ENCODE measurements at regions not wholly inside any gene's neighbourhood (a gene's known extent, or its start where the extent isn't known, plus 50 kb on each side); places are given as distances from the start of the nearest gene placed in this dataset.
"Not testable (repeated sequence)": the region's sequence is repeated elsewhere in the genome, so short reads cannot be mapped to it uniquely, and the experiment has no call there.

- Histone ChIP-seq H3K4me1 (ENCODE audit: control insufficient read depth, insufficient read depth, low read length, poor library complexity, severe bottlenecking) (no peaks in the 10 kb centered on the region), H3K27ac (ENCODE audit: low read depth, low read length, severe bottlenecking) (no peak overlapping the region), H3K36me3 (ENCODE audit: control insufficient read depth, insufficient read depth, low read length) (no peaks in the 10 kb centered on the region), H3K4me3 (ENCODE audit: extremely low read depth, insufficient read depth, low read length, poor library complexity, severe bottlenecking) (no peak overlapping the region), H3K9me3 (ENCODE audit: control insufficient read depth, low read length) (peaks cover 8% of the 10 kb centered on the region)
- WGBS, 2 experiments (ENCODE audit: insufficient coverage in 2 of 2), result 73% methylated on average over 2 of the region's 2 CpGs; no CpG with 5 or more reads in 1 of the 2 experiments
Measured at GRCh38 chr6:144377586-144378210, 92.6 kb downstream of the UTRN start.

- peaks cover 8% of the 10 kb centered on the region for H3K9me3 ChIP-seq (ENCODE audit: control insufficient read depth, low read length)
- WGBS, 2 experiments (ENCODE audit: insufficient coverage in 2 of 2), result 70 to 79% methylated on average over 4 of the region's 4 CpGs
- no peaks in the 10 kb centered on the region for H3K4me1 ChIP-seq (ENCODE audit: control insufficient read depth, insufficient read depth, low read length, poor library complexity, severe bottlenecking)
- H3K4me3 ChIP-seq (ENCODE audit: extremely low read depth, insufficient read depth, low read length, poor library complexity, severe bottlenecking), result no peak overlapping the region
- no peaks in the 10 kb centered on the region for H3K36me3 ChIP-seq (ENCODE audit: control insufficient read depth, insufficient read depth, low read length)
- no peak overlapping the region for H3K27ac ChIP-seq (ENCODE audit: low read depth, low read length, severe bottlenecking)
Measured at GRCh38 chr6:144378437-144378836, 93.3 kb downstream of the UTRN start.

DNA sequence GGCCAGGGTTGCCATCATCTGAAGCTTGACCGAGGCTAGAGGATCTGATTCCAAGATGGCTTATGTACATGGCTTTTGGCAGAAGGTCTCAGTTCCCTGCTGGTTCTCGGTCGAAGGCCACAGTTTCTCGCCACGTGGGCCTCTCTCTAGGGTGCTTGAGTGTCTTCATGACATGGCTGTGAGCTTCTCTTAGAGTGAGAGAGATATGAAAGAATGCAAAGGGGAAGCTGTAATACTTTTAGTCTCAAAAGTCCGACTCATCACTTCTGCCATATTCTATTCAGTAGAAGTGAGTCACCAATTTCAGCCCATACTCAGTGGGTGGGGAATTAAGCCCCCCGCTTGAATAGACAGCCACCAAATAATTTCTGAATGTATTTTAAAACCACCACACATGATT is 94.2 kb downstream of the UTRN start:
- H3K4me1 ChIP-seq (ENCODE audit: control insufficient read depth, insufficient read depth, low read length, poor library complexity, severe bottlenecking), result no peaks in the 10 kb centered on the region
- no peaks in the 10 kb centered on the region for H3K36me3 ChIP-seq (ENCODE audit: control insufficient read depth, insufficient read depth, low read length)
- 83 to 93% methylated on average over 5 of the region's 7 CpGs for WGBS, 2 experiments (ENCODE audit: insufficient coverage in 2 of 2)
- no peak overlapping the region for H3K27ac ChIP-seq (ENCODE audit: low read depth, low read length, severe bottlenecking)
- no peak overlapping the region for H3K4me3 ChIP-seq (ENCODE audit: extremely low read depth, insufficient read depth, low read length, poor library complexity, severe bottlenecking)
- H3K9me3 ChIP-seq (ENCODE audit: control insufficient read depth, low read length), result peaks cover 8% of the 10 kb centered on the region

- not testable (repeated sequence) for H3K9me3 ChIP-seq (ENCODE audit: control insufficient read depth, low read length)
Measured at GRCh38 chr6:144381499-144381898, 96.4 kb downstream of the UTRN start.

DNA sequence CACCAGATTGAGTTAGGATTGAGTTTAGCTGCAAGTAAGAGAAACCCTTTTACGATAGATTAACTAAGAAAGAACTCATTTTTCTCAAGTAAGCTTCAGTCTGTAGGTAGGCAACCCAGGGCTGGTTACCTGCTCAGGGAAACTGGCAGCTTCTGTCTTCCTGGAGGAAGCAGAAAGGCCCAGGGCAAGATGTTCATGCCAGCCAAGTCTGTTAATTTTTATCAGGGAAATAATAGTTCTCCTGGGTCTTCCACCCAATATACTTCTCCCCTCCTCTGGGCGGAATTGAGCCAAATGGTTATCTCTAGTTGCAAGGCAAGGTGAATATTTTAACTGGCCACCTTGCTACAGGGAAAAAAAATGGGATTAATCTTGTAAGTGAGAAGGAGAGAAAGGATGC is 98.2 kb downstream of the UTRN start:
- H3K4me1 ChIP-seq (ENCODE audit: control insufficient read depth, insufficient read depth, low read length, poor library complexity, severe bottlenecking), result no peaks in the 10 kb centered on the region
- peaks cover 8% of the 10 kb centered on the region for H3K9me3 ChIP-seq (ENCODE audit: control insufficient read depth, low read length)
- no peak overlapping the region for H3K4me3 ChIP-seq (ENCODE audit: extremely low read depth, insufficient read depth, low read length, poor library complexity, severe bottlenecking)
- H3K27ac ChIP-seq (ENCODE audit: low read depth, low read length, severe bottlenecking), result no peak overlapping the region
- no peaks in the 10 kb centered on the region for H3K36me3 ChIP-seq (ENCODE audit: control insufficient read depth, insufficient read depth, low read length)
- 100% methylated on average over 1 of the region's 2 CpGs for WGBS, 2 experiments (ENCODE audit: insufficient coverage in 2 of 2)

More at GRCh38 chr6:144381499-144381898, 96.4 kb downstream of the UTRN start:
- WGBS, 2 experiments (ENCODE audit: insufficient coverage in 2 of 2), result 80 to 92% methylated on average over 2 of the region's 2 CpGs
- not testable (repeated sequence) for H3K4me3 ChIP-seq (ENCODE audit: extremely low read depth, insufficient read depth, low read length, poor library complexity, severe bottlenecking); H3K27ac ChIP-seq (ENCODE audit: low read depth, low read length, severe bottlenecking); H3K36me3 ChIP-seq (ENCODE audit: control insufficient read depth, insufficient read depth, low read length); H3K4me1 ChIP-seq (ENCODE audit: control insufficient read depth, insufficient read depth, low read length, poor library complexity, severe bottlenecking)

GRCh38 chr6:144384427-144384826 is 99.3 kb downstream of the UTRN start:
- Histone ChIP-seq H3K4me1 (ENCODE audit: control insufficient read depth, insufficient read depth, low read length, poor library complexity, severe bottlenecking) (no peaks in the 10 kb centered on the region), H3K36me3 (ENCODE audit: control insufficient read depth, insufficient read depth, low read length) (peaks cover 2% of the 10 kb centered on the region), H3K4me3 (ENCODE audit: extremely low read depth, insufficient read depth, low read length, poor library complexity, severe bottlenecking) (no peak overlapping the region), H3K27ac (ENCODE audit: low read depth, low read length, severe bottlenecking) (no peak overlapping the region), H3K9me3 (ENCODE audit: control insufficient read depth, low read length) (peaks cover 8% of the 10 kb centered on the region)
- WGBS, 2 experiments (ENCODE audit: insufficient coverage in 2 of 2), result 94 to 98% methylated on average over 3 to 4 of the region's 4 CpGs

- WGBS, 2 experiments (ENCODE audit: insufficient coverage in 2 of 2), result 71 to 88% methylated on average over 3 to 6 of the region's 7 CpGs
- not testable (repeated sequence) for H3K4me3 ChIP-seq (ENCODE audit: extremely low read depth, insufficient read depth, low read length, poor library complexity, severe bottlenecking); H3K4me1 ChIP-seq (ENCODE audit: control insufficient read depth, insufficient read depth, low read length, poor library complexity, severe bottlenecking); H3K27ac ChIP-seq (ENCODE audit: low read depth, low read length, severe bottlenecking); H3K36me3 ChIP-seq (ENCODE audit: control insufficient read depth, insufficient read depth, low read length); H3K9me3 ChIP-seq (ENCODE audit: control insufficient read depth, low read length)
Measured at GRCh38 chr6:144389474-144389873, 104.3 kb downstream of the UTRN start.

DNA sequence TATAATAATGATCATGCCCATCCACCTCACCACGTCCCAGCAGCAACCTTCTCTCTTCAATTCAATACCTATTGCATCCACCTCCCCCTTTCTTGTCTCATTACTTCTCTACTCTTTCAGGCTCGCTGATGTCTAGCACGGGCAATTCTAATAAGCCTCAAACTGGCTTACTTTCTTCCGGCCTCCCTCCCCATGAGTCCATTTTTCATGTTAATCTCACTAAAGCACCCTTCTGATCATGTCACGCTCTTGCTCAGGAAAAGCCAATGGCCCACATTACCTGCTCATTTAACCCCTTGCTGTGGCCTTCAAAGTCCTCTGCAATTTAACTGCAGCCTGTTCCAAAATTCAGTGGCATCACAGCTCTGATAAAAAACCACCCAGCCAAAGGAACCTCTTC is 105.1 kb downstream of the UTRN start:
- no peak overlapping the region for H3K27ac ChIP-seq (ENCODE audit: low read depth, low read length, severe bottlenecking)
- 51 to 52% methylated on average over 5 of the region's 5 CpGs for WGBS, 2 experiments (ENCODE audit: insufficient coverage in 2 of 2)

GRCh38 chr6:144390886-144391285 is 105.8 kb downstream of the UTRN start:
- Histone ChIP-seq H3K27ac (ENCODE audit: low read depth, low read length, severe bottlenecking) (no peak overlapping the region), H3K36me3 (ENCODE audit: control insufficient read depth, insufficient read depth, low read length) (peaks cover 2% of the 10 kb centered on the region), H3K9me3 (ENCODE audit: control insufficient read depth, low read length) (no peaks in the 10 kb centered on the region), H3K4me3 (ENCODE audit: extremely low read depth, insufficient read depth, low read length, poor library complexity, severe bottlenecking) (no peak overlapping the region), H3K4me1 (ENCODE audit: control insufficient read depth, insufficient read depth, low read length, poor library complexity, severe bottlenecking) (no peaks in the 10 kb centered on the region)

More for the DNA sequence above, 105.1 kb downstream of the UTRN start:
- Histone ChIP-seq H3K9me3 (ENCODE audit: control insufficient read depth, low read length) (no peaks in the 10 kb centered on the region), H3K4me1 (ENCODE audit: control insufficient read depth, insufficient read depth, low read length, poor library complexity, severe bottlenecking) (no peaks in the 10 kb centered on the region), H3K36me3 (ENCODE audit: control insufficient read depth, insufficient read depth, low read length) (peaks cover 2% of the 10 kb centered on the region), H3K4me3 (ENCODE audit: extremely low read depth, insufficient read depth, low read length, poor library complexity, severe bottlenecking) (no peak overlapping the region)

GRCh38 chr6:144392536-144392935 is 107.4 kb downstream of the UTRN start:
- Histone ChIP-seq H3K36me3 (ENCODE audit: control insufficient read depth, insufficient read depth, low read length) (peaks cover 2% of the 10 kb centered on the region), H3K27ac (ENCODE audit: low read depth, low read length, severe bottlenecking) (no peak overlapping the region), H3K9me3 (ENCODE audit: control insufficient read depth, low read length) (no peaks in the 10 kb centered on the region), H3K4me1 (ENCODE audit: control insufficient read depth, insufficient read depth, low read length, poor library complexity, severe bottlenecking) (no peaks in the 10 kb centered on the region), H3K4me3 (ENCODE audit: extremely low read depth, insufficient read depth, low read length, poor library complexity, severe bottlenecking) (no peak overlapping the region)
- 100% methylated on average over 1 of the region's 1 CpG for WGBS, 2 experiments (ENCODE audit: insufficient coverage in 2 of 2)

DNA sequence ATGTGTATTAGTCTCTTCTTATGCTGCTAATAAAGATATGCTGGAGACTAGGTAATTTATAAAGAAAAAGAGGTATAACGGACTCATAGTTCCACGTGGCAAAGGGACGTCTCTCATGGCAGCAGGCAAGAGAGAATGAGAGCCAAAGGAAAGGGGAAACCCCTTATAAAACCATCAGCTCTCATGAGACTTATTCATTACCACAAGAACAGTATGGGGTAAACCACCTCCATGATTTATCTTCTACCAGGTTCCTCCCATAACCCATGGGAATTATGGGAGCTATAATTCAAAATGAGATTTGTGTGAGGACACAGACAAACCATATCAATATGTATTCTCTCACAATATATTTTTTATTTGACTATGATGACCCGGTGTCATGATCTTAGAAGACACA is 109.1 kb downstream of the UTRN start:
- peaks cover 11% of the 10 kb centered on the region for H3K9me3 ChIP-seq (ENCODE audit: control insufficient read depth, low read length)
- H3K36me3 ChIP-seq (ENCODE audit: control insufficient read depth, insufficient read depth, low read length), result peaks cover 11% of the 10 kb centered on the region
- H3K4me3 ChIP-seq (ENCODE audit: extremely low read depth, insufficient read depth, low read length, poor library complexity, severe bottlenecking), result no peak overlapping the region
- 100% methylated on average over 2 of the region's 4 CpGs; no CpG with 5 or more reads in 1 of the 2 experiments for WGBS, 2 experiments (ENCODE audit: insufficient coverage in 2 of 2)
- H3K4me1 ChIP-seq (ENCODE audit: control insufficient read depth, insufficient read depth, low read length, poor library complexity, severe bottlenecking), result no peaks in the 10 kb centered on the region
- no peak overlapping the region for H3K27ac ChIP-seq (ENCODE audit: low read depth, low read length, severe bottlenecking)
